ENCODE measurements at regions not wholly inside any gene's neighbourhood (a gene's known extent, or its start where the extent isn't known, plus 50 kb on each side); places are given as distances from the start of the nearest gene placed in this dataset.

DNA sequence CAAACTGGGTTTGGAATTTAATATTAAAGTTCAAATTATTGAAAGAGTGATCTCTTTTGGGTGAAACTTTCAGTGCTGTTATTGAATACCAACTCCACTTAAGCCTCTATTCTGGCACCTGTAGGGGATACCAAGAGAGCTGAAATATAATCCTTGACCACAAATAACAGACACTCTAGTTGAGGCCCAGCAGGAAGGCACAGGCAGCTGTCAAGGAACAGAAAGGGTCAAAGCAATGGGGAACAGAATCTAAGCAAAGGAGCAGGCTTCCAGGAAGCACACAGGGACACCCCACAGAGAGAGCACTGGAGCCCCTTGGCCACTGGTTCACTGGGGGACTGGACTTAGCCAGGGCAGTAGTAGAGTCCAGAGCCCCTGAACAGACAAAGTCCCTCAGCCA lies 120.9 kb upstream of the SFSWAP start:
- TF ChIP-seq, protein P1, sequence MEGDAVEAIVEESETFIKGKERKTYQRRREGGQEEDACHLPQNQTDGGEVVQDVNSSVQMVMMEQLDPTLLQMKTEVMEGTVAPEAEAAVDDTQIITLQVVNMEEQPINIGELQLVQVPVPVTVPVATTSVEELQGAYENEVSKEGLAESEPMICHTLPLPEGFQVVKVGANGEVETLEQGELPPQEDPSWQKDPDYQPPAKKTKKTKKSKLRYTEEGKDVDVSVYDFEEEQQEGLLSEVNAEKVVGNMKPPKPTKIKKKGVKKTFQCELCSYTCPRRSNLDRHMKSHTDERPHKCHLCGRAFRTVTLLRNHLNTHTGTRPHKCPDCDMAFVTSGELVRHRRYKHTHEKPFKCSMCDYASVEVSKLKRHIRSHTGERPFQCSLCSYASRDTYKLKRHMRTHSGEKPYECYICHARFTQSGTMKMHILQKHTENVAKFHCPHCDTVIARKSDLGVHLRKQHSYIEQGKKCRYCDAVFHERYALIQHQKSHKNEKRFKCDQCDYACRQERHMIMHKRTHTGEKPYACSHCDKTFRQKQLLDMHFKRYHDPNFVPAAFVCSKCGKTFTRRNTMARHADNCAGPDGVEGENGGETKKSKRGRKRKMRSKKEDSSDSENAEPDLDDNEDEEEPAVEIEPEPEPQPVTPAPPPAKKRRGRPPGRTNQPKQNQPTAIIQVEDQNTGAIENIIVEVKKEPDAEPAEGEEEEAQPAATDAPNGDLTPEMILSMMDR (IDR thresholded peaks at IDR 0.05) = no peak
- no peak for TF ChIP-seq POLR2A (IDR thresholded peaks at IDR 0.05)
